ENCODE measurements at regions not wholly inside any gene's neighbourhood (a gene's known extent, or its start where the extent isn't known, plus 50 kb on each side); places are given as distances from the start of the nearest gene placed in this dataset.

DNA sequence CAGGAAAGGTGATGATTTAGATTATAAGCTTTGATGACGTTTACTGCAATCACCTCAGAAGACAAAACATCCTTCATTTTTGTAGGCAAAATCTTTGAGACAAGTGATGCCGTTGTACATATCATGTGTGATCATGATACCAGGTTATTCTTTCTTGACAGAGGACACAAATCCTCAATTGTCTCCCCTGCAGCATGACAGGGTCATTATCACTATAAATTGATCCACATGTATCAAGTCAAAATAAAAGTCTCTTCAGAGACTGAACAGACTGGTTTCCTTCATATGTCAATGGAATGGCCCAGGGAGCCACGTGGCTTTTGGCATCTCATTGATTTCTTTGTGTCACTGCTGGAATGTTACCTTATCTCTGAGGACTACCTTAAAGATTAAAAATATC, 995.7 kb downstream of the FLRT2 start:
- TF ChIP-seq POLR2A (IDR thresholded peaks at IDR 0.05) = no peak
- TF ChIP-seq, protein P1, sequence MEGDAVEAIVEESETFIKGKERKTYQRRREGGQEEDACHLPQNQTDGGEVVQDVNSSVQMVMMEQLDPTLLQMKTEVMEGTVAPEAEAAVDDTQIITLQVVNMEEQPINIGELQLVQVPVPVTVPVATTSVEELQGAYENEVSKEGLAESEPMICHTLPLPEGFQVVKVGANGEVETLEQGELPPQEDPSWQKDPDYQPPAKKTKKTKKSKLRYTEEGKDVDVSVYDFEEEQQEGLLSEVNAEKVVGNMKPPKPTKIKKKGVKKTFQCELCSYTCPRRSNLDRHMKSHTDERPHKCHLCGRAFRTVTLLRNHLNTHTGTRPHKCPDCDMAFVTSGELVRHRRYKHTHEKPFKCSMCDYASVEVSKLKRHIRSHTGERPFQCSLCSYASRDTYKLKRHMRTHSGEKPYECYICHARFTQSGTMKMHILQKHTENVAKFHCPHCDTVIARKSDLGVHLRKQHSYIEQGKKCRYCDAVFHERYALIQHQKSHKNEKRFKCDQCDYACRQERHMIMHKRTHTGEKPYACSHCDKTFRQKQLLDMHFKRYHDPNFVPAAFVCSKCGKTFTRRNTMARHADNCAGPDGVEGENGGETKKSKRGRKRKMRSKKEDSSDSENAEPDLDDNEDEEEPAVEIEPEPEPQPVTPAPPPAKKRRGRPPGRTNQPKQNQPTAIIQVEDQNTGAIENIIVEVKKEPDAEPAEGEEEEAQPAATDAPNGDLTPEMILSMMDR (IDR thresholded peaks at IDR 0.05) = no peak

Measured in adrenal gland (tissue), 5 donors.